Liver (tissue), 8 donors: ENCODE measurements at regions not wholly inside any gene's neighbourhood (a gene's known extent, or its start where the extent isn't known, plus 50 kb on each side); places are given as distances from the start of the nearest gene placed in this dataset.

Experiments used
- DNase-seq: peaks from one replicate; pipeline ENCODE4 v3.0.0-alpha.2; 2017; ENCODE audit warnings: low spot score
- H3K27ac ChIP-seq, 2 donors: one replicate each; pipeline ENCODE4 v1.7.0; 2013; ENCODE audit warnings: inconsistent platforms in 2 of 2, low read length in 2 of 2, control low read depth in 1 of 2, low read depth in 1 of 2, mild to moderate bottlenecking in 1 of 2
- H3K27me3 ChIP-seq, 4 donors: one replicate each; pipeline versions ENCODE4 v1.6.1 to v1.7.0; 2013; ENCODE audit warnings: low read length in 3 of 4, inconsistent platforms in 1 of 4, mild to moderate bottlenecking in 1 of 4, moderate library complexity in 1 of 4; ENCODE audit not compliant: control insufficient read depth in 4 of 4, insufficient read depth in 4 of 4
- H3K36me3 ChIP-seq, 4 donors: one replicate each; pipeline versions ENCODE4 v1.6.1 to v1.7.0; 2013; ENCODE audit warnings: low read length in 3 of 4, mild to moderate bottlenecking in 3 of 4, low read depth in 1 of 4, moderate library complexity in 1 of 4; ENCODE audit not compliant: control insufficient read depth in 4 of 4, insufficient read depth in 3 of 4
- H3K4me1 ChIP-seq, 4 donors: one replicate each; pipeline versions ENCODE4 v1.6.1 to v1.7.0; 2013; ENCODE audit warnings: low read length in 3 of 4, mild to moderate bottlenecking in 3 of 4, moderate library complexity in 1 of 4; ENCODE audit not compliant: control insufficient read depth in 4 of 4, insufficient read depth in 4 of 4
- H3K4me3 ChIP-seq, 3 donors: one replicate each; pipeline versions ENCODE4 v1.6.1 to v1.7.0; 2013; ENCODE audit warnings: low read length in 3 of 3, control low read depth in 1 of 3, low read depth in 1 of 3, mild to moderate bottlenecking in 1 of 3
- H3K9ac ChIP-seq, 2 donors: one replicate each; pipeline ENCODE4 v1.7.0; 2013; ENCODE audit warnings: low read length in 2 of 2, mild to moderate bottlenecking in 2 of 2, moderate library complexity in 2 of 2, control low read depth in 1 of 2, low read depth in 1 of 2
- H3K9me3 ChIP-seq, 4 donors: one replicate each; pipeline versions ENCODE4 v1.6.1 to v1.7.0; 2013; ENCODE audit warnings: low read length in 3 of 4; ENCODE audit not compliant: control insufficient read depth in 4 of 4
- EGR1 ChIP-seq, 2 donors: IDR thresholded peaks; 2 replicates each; pipeline ENCODE4 v1.6.1; 2016 to 2018; ENCODE audit warnings: antibody characterized with exemption in 2 of 2, low read depth in 2 of 2
- FOXA1 ChIP-seq: IDR thresholded peaks from 2 replicates; pipeline ENCODE4 v1.6.1; 2016; ENCODE audit warnings: antibody characterized with exemption
- GABPA ChIP-seq, 2 donors: IDR thresholded peaks in 1 of 2; conservative IDR thresholded peaks in 1 of 2; 2 replicates each; pipeline ENCODE4 v1.6.1; 2016; ENCODE audit warnings: antibody characterized with exemption in 2 of 2, mild to moderate bottlenecking in 1 of 2, moderate library complexity in 1 of 2
- HNF4A ChIP-seq, 2 donors: conservative IDR thresholded peaks; 2 replicates each; pipeline ENCODE4 v1.6.1; 2016; ENCODE audit warnings: antibody characterized with exemption in 2 of 2, mild to moderate bottlenecking in 2 of 2
- HNF4G ChIP-seq: IDR thresholded peaks from 2 replicates; pipeline ENCODE4 v1.6.1; 2016; ENCODE audit warnings: antibody characterized with exemption
- JUND ChIP-seq, 2 donors: IDR thresholded peaks; 2 replicates each; pipeline ENCODE4 v1.6.1; 2016; ENCODE audit warnings: antibody characterized with exemption in 2 of 2
- NR2F2 ChIP-seq: IDR thresholded peaks from 2 replicates; pipeline ENCODE4 v1.6.1; 2016; ENCODE audit warnings: antibody characterized with exemption
- RXRA ChIP-seq, 2 donors: IDR thresholded peaks; 2 replicates each; pipeline ENCODE4 v1.6.1; 2017 to 2018; ENCODE audit warnings: antibody characterized with exemption in 2 of 2, mild to moderate bottlenecking in 1 of 2
- SP1 ChIP-seq: IDR thresholded peaks from 2 replicates; pipeline ENCODE4 v1.6.1; 2018; ENCODE audit warnings: antibody characterized with exemption, mild to moderate bottlenecking
- YY1 ChIP-seq: IDR thresholded peaks from 2 replicates; pipeline ENCODE4 v1.6.1; 2016; ENCODE audit warnings: antibody characterized with exemption, mild to moderate bottlenecking
- WGBS: extraction: QIAGEN DNeasy Blood & Tissue Kit; methylation state at CpG from one replicate; pipeline ENCODE4 v1.1.7; 2013; 5-methylcytosine and 5-hydroxymethylcytosine counted together
- TF ChIP-seq, protein P1 (sequence below): IDR thresholded peaks from 2 replicates; pipeline ENCODE4 v1.6.1; 2016; ENCODE audit warnings: antibody characterized with exemption
- TF ChIP-seq, protein P2 (sequence below): fragments of 150-350 bp; IDR thresholded peaks from 2 replicates; pipeline ENCODE4 v1.5.1; 2017; ENCODE audit warnings: improper control_type of control experiment, low read depth, low read length; ENCODE audit not compliant: missing input control
- TF ChIP-seq, protein P3 (sequence below): IDR thresholded peaks from 2 replicates; pipeline ENCODE4 v1.6.1; 2016; ENCODE audit warnings: antibody characterized with exemption, mild to moderate bottlenecking
- TF ChIP-seq, protein P4 (sequence below): IDR thresholded peaks from 2 replicates; pipeline ENCODE4 v1.6.1; 2016; ENCODE audit warnings: antibody characterized with exemption
- donor health status: healthy.
- donor health status: healthy.
- donor health status: healthy.
- donor health status: healthy.
- donor health status: healthy.

DNA sequence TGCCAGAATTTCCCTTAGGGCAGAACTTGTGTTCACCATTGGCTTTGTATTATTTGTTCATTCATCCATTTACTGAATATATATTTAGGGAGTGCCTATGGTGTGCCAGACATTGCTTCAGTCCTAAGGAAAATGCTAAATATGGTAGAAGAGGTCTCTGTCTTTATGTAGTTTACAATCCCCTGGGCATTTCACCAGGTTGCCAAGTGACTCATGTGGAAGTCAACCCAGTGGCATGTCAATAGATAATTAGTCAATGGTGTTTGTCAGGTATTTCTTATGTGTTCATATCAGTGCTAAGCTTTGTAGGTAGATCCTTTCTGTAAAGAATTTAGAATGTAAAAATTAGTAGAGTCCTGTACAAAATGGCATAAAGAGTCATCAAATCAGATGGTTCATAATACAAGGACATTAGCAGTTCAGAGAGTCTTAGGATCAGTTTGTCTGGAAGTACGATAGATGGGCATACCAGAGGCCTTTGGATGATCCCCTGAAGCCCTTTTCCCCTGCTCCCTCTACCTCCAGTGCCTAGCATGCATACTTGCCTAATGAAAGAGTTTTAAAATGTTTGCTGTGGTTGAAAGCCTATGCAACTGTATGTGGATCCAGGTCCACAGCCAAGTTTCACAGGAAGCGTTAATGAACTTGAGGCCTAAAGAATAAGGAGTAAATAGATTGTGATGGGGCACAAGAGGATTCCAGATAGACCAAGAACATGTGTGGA lies 58.5 kb upstream of the SESN3 start:
- TF ChIP-seq EGR1 (IDR thresholded peaks at IDR 0.05; ENCODE audit: low read depth in 2 of 2) (no peak), SP1 (no peak), HNF4G (no peak), YY1 (no peak), HNF4A (conservative IDR thresholded peaks at IDR 0.05) (no peak), RXRA (IDR thresholded peaks at IDR 0.05) (no peak), GABPA (IDR thresholded peaks at IDR 0.05 in 1 of 2, conservative IDR thresholded peaks at IDR 0.05 in 1 of 2) (no peak), JUND (IDR thresholded peaks at IDR 0.05) (no peak)
- TF ChIP-seq, protein P1, sequence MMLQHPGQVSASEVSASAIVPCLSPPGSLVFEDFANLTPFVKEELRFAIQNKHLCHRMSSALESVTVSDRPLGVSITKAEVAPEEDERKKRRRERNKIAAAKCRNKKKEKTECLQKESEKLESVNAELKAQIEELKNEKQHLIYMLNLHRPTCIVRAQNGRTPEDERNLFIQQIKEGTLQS = no peak
- TF ChIP-seq, protein P2, sequence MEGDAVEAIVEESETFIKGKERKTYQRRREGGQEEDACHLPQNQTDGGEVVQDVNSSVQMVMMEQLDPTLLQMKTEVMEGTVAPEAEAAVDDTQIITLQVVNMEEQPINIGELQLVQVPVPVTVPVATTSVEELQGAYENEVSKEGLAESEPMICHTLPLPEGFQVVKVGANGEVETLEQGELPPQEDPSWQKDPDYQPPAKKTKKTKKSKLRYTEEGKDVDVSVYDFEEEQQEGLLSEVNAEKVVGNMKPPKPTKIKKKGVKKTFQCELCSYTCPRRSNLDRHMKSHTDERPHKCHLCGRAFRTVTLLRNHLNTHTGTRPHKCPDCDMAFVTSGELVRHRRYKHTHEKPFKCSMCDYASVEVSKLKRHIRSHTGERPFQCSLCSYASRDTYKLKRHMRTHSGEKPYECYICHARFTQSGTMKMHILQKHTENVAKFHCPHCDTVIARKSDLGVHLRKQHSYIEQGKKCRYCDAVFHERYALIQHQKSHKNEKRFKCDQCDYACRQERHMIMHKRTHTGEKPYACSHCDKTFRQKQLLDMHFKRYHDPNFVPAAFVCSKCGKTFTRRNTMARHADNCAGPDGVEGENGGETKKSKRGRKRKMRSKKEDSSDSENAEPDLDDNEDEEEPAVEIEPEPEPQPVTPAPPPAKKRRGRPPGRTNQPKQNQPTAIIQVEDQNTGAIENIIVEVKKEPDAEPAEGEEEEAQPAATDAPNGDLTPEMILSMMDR = no peak
- TF ChIP-seq, protein P3, sequence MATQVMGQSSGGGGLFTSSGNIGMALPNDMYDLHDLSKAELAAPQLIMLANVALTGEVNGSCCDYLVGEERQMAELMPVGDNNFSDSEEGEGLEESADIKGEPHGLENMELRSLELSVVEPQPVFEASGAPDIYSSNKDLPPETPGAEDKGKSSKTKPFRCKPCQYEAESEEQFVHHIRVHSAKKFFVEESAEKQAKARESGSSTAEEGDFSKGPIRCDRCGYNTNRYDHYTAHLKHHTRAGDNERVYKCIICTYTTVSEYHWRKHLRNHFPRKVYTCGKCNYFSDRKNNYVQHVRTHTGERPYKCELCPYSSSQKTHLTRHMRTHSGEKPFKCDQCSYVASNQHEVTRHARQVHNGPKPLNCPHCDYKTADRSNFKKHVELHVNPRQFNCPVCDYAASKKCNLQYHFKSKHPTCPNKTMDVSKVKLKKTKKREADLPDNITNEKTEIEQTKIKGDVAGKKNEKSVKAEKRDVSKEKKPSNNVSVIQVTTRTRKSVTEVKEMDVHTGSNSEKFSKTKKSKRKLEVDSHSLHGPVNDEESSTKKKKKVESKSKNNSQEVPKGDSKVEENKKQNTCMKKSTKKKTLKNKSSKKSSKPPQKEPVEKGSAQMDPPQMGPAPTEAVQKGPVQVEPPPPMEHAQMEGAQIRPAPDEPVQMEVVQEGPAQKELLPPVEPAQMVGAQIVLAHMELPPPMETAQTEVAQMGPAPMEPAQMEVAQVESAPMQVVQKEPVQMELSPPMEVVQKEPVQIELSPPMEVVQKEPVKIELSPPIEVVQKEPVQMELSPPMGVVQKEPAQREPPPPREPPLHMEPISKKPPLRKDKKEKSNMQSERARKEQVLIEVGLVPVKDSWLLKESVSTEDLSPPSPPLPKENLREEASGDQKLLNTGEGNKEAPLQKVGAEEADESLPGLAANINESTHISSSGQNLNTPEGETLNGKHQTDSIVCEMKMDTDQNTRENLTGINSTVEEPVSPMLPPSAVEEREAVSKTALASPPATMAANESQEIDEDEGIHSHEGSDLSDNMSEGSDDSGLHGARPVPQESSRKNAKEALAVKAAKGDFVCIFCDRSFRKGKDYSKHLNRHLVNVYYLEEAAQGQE = no peak
- whole genome bisulfite sequencing = 96% methylated on average over 2 of the region's 2 CpGs
- H3K27me3 ChIP-seq = no peaks in the 10 kb centered on the region
- no peaks in the 10 kb centered on the region for H3K9me3 ChIP-seq
- H3K4me1 ChIP-seq = no peaks in the 10 kb centered on the region
- H3K4me3 ChIP-seq = no peak overlapping the region
- H3K36me3 ChIP-seq = no peaks in the 10 kb centered on the region
- no peak overlapping the region for H3K27ac ChIP-seq
- no peak for DNase-seq
- H3K9ac ChIP-seq = no peak overlapping the region

DNA sequence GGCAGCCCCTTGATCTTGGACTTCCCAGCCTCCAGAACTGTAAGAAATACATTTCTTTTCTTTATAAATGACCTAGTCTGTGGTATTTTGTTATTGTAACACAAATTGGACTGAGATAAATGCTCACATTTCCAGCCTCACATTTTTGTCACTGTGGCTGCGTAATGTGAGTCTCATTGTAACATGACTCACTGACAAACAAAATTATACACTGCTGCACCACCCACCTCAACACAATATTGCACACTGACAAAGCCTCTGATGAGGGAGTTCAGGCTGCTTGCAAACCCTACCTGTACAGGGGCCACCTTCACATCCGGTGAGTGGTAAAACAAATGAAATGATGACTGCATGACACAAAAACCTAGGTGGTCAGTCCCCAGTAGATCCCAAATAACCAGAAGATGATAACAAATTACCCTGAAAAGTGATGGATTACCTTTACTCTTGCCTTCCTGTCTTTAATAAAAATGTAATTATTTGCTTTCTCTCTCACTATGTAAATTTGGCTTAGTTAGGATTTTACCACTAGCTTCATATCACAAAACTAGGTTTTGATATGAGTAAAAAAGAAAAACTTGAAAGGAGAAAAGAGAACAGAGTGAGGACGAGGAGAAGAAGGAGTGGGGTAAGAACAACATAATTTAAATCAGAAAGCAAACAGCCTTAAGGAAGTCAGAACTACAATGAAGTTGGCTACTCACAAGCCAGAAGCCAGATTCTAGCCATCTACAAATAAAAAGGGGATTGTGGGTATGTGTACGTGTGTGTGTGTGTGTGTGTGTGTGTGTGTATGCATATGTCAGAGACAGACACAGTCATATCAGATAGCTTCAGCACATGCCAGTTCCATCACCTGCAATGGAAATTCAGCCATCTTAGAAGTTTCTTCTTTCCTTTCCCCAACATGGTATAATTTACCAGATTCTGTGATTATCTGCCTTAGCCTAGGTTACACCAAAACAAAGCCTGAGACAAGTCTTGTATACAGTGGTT lies 53.4 kb upstream of the SESN3 start:
- Histone ChIP-seq H3K27me3 (no peaks in the 10 kb centered on the region), H3K27ac (no peak overlapping the region), H3K9me3 (no peaks in the 10 kb centered on the region), H3K4me3 (no peak overlapping the region), H3K9ac (no peak overlapping the region), H3K36me3 (no peaks in the 10 kb centered on the region), H3K4me1 (peaks cover 0 to 13% (median 2%) of the 10 kb centered on the region in 4 donors)
- DNase-seq = no peak
- 90% methylated on average over 4 of the region's 4 CpGs for WGBS
- TF ChIP-seq, protein P1 = no peak
- TF ChIP-seq, protein P3 = no peak
- TF ChIP-seq GABPA (IDR thresholded peaks at IDR 0.05 in 1 of 2, conservative IDR thresholded peaks at IDR 0.05 in 1 of 2) (no peak), FOXA1 (no peak), HNF4G (no peak), JUND (IDR thresholded peaks at IDR 0.05) (no peak), SP1 (no peak), EGR1 (IDR thresholded peaks at IDR 0.05; ENCODE audit: low read depth in 2 of 2) (no peak), HNF4A (conservative IDR thresholded peaks at IDR 0.05) (no peak), NR2F2 (no peak)
- TF ChIP-seq, protein P4, sequence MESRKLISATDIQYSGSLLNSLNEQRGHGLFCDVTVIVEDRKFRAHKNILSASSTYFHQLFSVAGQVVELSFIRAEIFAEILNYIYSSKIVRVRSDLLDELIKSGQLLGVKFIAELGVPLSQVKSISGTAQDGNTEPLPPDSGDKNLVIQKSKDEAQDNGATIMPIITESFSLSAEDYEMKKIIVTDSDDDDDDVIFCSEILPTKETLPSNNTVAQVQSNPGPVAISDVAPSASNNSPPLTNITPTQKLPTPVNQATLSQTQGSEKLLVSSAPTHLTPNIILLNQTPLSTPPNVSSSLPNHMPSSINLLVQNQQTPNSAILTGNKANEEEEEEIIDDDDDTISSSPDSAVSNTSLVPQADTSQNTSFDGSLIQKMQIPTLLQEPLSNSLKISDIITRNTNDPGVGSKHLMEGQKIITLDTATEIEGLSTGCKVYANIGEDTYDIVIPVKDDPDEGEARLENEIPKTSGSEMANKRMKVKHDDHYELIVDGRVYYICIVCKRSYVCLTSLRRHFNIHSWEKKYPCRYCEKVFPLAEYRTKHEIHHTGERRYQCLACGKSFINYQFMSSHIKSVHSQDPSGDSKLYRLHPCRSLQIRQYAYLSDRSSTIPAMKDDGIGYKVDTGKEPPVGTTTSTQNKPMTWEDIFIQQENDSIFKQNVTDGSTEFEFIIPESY = no peak
